ENCODE measurements at regions not wholly inside any gene's neighbourhood (a gene's known extent, or its start where the extent isn't known, plus 50 kb on each side); places are given as distances from the start of the nearest gene placed in this dataset.
"Not testable (repeated sequence)": the region's sequence is repeated elsewhere in the genome, so short reads cannot be mapped to it uniquely, and the experiment has no call there.

- DNase-seq (ENCODE audit: low spot score), result no peak
Observed at GRCh38 chr12:25684070-25684469, 131.0 kb upstream of the LMNTD1 start.

DNA sequence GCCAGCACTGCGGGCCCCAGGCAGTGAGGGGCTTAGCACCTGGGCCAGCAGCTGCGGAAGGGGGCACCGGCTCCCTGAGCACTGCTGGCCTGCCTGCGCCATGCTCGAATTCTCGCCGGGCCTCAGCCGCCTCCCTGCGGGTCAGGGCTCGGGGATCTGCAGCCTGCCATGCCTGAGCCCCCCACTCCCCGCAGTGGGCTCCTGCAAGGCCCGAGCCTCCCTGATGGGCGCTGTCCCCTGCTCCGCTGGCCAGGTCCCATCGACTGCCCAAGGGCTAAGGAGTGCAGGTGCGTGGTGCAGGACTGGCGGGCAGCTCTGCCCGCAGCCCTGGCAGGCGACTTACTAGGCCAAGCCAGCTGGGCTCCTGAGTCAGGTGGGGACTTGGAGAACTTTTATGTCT lies 133.3 kb upstream of the LMNTD1 start:
- DNase-seq (ENCODE audit: low spot score), result no peak

GRCh38 chr12:25687226-25687625 lies 134.1 kb upstream of the LMNTD1 start:
- DNase-seq (ENCODE audit: low spot score), result no peak

DNA sequence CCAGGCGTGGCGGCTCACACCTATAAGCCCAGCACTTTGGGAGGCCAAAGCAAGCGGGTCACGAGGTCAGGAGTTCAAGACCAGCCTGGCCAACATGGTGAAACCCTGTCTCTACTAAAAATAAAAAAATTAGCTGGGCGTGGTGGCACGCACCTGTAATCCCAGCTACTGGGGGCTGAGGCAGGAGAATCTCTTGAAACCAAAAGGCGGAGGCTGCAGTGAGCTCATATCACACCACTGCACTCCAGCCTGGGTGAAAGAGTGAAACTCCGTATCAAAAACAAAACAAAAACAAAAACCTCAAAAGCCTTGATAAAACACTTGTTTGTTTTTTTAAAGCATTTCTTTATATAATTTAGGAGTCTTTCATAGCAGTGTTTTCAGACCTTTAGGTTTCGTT lies 135.8 kb upstream of the LMNTD1 start:
- DNase-seq (ENCODE audit: low spot score), result not testable (repeated sequence)

- no peak for DNase-seq (ENCODE audit: low spot score)
Observed at GRCh38 chr12:25689996-25690501, 137.0 kb upstream of the LMNTD1 start.

- DNase-seq (ENCODE audit: low spot score), result no peak
Observed at GRCh38 chr12:25690996-25691864, 138.1 kb upstream of the LMNTD1 start.

DNA sequence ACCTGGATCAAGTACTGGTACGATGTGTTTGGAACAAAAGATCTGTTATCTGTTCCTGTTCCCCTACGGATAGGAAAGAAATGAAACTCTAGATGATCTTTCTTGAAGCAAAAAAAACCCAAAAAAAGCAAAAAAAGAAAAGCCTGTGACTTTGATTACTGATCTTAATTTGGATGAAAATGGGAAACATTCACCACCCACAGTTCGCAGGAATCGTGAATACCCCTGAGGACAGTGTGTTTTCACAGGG lies 138.7 kb upstream of the LMNTD1 start:
- DNase-seq (ENCODE audit: low spot score), result no peak

DNA sequence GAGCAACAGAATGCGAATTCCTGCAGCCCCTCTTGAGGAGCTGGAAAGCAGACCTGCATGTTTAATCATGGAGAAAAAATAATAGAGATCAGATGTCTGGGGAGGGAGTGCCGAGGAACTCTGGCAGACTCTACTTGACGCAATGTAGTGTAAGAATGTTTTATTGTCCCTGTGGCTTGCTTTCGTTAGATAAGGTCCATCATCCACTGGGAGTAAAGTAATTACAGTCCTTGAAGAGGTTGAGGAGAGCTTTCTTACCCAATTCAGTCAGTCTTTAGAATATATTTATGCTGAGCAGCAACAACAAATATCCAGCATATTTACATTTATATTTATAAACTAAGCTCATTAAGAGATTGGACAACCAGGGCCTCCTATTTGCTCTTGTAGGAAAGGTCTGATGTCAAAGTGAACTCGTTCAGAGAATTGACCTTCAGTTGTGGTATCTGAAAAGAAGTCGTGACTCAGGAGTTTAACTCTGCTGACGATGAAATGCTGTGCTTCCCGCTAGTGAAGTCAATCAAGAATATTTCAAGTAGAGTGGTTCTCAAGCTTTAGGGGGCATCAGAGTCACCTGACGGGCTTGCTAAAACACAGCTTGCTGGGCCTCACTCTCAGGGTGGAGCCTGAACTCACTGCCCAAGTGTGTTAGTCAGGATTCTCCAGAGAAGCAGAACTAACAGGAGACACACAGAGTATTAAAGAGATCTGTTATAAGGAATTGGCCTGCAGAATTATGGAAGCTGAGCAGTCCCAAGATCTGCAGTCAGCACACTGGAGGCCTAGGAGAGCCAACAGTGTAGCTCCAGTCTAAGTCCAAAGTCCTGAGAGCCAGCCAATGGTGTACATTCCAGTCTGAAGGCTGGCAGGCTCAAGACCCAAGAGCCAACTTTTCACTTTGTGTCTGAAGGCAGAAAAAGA lies 139.3 kb upstream of the LMNTD1 start:
- DNase-seq (ENCODE audit: low spot score), result no peak

- no peak for DNase-seq (ENCODE audit: low spot score)
Observed at GRCh38 chr12:25694072-25694471, 141.0 kb upstream of the LMNTD1 start.

DNA sequence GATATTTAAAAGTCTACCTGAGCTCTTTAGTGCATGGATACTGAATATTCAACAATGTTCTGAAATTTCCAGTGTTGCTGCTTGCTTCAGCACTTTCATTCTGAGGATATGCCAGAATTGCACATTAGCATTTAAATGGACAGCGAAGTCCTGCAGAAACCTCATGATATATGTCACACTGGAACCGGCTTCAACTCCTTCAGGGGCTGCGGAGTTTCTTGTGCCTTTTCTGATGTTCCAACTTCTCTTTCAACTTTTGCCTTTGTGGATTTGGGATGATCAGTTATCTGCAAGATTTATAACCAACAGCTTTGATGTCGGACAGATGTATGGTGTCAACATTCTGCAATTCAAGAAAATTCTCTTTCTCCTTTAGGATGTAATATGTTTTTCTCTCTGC lies 142.5 kb upstream of the LMNTD1 start:
- no peak for DNase-seq (ENCODE audit: low spot score)

DNA sequence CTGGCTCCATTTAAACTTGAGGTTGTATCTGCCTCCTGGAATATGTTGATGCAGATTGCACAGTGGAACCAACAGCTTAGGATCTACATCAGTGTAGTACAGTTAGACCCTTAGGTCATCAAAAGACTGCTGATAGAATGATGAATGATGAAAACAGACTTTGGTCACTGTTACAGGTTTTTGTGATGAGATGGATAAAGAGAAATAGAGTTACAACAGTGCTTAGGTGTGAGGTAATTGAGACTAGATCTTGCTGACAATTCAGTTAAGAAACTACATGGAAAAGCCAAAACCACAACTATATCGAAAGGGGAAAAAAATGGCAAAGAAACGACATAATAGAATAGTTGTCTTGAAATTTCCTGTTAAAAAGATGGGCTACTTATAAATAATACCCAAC lies 145.7 kb upstream of the LMNTD1 start:
- DNase-seq (ENCODE audit: low spot score), result no peak

DNA sequence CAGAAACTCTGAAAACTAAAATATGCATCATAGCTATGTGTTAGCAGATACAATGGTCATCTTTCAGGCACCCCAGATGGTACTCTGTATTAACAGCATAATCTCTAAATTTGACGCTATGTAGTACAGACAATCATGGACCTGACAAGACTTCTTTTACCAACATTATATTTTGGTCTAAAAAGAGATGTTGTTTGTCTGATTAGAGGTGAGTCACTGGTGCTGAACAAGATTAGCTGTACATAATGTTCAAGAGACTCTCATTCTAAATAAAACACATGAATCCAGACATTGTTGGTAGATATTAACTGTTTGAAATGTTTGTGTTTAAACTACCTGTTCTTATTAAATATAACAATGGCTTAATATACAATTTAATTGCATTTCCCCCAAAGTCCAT lies 146.4 kb upstream of the LMNTD1 start:
- DNase-seq (ENCODE audit: low spot score), result no peak

GRCh38 chr12:25701290-25701689 lies 148.2 kb upstream of the LMNTD1 start:
- no peak for DNase-seq (ENCODE audit: low spot score)

- DNase-seq (ENCODE audit: low spot score), result no peak
Observed at GRCh38 chr12:25702553-25702952, 149.5 kb upstream of the LMNTD1 start.

GRCh38 chr12:25705261-25705660 lies 152.2 kb upstream of the LMNTD1 start:
- DNase-seq (ENCODE audit: low spot score), result no peak

DNA sequence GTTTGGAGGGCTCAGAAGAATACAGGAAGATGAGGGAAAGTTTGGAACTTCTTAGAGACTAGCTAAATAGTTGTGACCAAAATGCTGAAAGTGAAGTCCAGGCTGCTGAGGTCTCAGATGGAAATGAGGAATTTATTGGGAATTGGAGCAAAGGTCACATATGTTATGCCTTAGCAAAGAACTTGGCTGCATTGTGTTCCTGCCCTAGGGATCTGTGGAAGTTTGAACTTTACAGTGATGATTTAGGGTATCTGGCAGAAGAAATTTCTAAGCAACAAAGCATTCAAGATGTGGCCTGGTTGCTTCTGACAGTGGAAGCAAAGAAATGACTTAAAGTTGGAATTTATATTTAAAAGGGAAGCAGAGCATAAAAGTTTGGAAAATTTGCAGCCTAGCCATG lies 153.6 kb upstream of the LMNTD1 start:
- DNase-seq (ENCODE audit: low spot score), result not testable (repeated sequence)

- DNase-seq (ENCODE audit: low spot score), result no peak
Observed at GRCh38 chr12:25707056-25707455, 154.0 kb upstream of the LMNTD1 start.

DNA sequence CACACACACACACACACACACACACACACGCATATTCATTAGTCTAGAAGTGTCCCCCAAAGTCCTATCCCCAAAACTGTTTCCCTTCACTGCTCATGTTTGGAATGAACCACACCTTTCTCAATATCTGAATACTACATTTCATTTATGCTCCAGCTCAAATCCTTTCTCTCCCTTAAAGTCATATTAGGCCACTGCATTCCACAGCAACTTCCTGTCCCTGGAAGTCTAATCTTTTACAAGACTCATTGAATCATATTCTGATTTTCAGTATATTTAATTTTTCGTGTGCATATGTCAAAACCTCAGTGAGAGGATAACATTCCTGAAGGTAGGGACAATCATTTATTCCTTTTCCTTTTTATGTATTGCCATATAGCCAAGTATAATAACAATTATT lies 155.6 kb upstream of the LMNTD1 start:
- DNase-seq (ENCODE audit: low spot score), result no peak

GRCh38 chr12:25710128-25710527 lies 157.0 kb upstream of the LMNTD1 start:
- DNase-seq (ENCODE audit: low spot score), result no peak

DNA sequence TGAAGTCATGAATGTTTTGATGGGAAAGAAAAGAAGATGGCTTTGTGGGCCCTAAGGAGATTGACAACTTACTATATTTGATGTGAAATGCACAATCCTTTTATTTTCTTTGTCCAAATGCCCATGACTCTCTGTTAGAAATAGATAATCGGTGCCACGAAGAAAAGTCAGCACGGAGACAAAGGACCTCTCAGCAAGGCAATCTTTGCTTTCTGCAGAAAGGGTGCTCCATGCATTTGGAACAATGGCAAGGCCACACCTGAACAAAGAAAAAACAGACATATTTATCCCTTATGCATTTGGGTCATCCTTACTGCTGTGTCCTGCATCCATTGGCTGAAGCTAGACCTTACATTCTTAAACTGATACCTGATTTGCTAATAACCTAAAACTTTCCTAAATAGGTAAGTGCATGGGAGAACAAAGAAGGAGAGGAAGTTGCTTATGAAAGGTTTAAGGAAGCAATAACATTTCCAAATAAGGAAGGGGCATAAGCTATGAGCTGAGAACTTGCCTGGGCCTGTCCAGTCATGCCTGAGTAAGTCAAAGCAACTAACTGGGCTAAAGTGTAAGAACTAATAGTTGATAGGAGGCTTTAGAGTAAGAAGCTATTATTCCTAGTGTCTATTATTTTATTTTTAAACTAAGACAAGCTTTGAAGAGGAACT lies 158.0 kb upstream of the LMNTD1 start:
- DNase-seq (ENCODE audit: low spot score), result not testable (repeated sequence)

DNA sequence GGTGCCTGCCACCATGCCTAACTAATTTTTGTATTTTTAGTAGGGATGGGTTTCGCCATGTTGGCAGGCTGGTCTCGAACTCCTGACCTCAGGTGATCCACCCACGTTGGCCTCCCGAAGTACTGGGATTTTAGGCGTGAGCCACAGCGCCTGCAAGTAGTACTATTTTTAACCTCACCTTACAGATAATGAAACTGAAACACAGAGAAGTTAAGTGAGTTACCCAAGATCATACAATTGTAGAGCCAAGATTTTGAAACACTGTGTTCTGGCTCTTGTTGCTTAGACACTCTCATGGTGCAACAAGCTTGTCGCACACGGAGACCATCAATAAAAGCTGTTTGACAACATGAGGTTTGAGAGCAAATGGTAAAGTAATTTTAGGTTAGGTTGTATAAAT lies 159.1 kb upstream of the LMNTD1 start:
- no peak for DNase-seq (ENCODE audit: low spot score)

- no peak for DNase-seq (ENCODE audit: low spot score)
Observed at GRCh38 chr12:25713264-25713663, 160.2 kb upstream of the LMNTD1 start.

Data from HuH-7.5 (cell line).